GM21825 (cell line): ENCODE measurements at regions not wholly inside any gene's neighbourhood (a gene's known extent, or its start where the extent isn't known, plus 50 kb on each side); places are given as distances from the start of the nearest gene placed in this dataset.
"Not testable (repeated sequence)": the region's sequence is repeated elsewhere in the genome, so short reads cannot be mapped to it uniquely, and the experiment has no call there.

Source experiments
- ATAC-seq: cut with Tn5 transposase; IDR thresholded peaks from one replicate; pipeline ENCODE4 v1.9.1; 2021; ENCODE audit warnings: mild to moderate bottlenecking, moderate library complexity; ENCODE audit not compliant: unreplicated experiment

- ATAC-seq = no peak
These were observed 148.4 kb upstream of the FOXA2 start for GRCh38 chr20:22732751-22733150.

DNA sequence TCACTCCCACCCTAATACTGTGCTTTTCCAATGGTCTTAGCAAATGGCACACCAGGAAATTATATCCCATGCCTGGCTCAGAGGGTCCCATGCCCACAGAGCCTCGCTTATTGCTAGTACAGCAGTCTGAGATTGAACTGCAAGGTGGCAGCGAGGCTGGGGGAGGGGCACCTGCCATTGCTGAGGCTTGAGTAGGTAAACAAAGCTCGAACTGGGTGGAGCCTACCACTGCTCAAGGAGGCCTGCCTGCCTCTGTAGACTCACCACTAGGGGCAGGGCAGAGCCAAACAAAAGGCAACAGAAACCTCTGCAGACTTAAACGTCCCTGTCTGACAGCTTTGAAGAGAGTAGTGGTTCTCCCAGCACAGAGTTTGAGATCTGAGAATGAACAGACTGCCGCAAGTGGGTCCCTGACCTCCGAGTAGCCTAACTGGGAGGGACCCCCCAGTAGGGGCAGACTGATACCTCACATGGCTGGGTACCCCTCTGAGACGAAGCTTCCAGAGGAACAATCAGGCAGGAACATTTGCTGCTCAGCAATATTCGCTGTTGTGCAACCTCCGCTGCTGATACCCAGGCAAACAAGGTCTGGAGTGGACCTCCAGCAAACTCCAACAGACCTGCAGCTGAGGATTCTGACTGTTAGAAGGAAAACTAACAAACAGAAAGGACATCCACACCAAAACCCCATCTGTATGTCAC, 150.7 kb upstream of the FOXA2 start:
- ATAC-seq = not testable (repeated sequence)

DNA sequence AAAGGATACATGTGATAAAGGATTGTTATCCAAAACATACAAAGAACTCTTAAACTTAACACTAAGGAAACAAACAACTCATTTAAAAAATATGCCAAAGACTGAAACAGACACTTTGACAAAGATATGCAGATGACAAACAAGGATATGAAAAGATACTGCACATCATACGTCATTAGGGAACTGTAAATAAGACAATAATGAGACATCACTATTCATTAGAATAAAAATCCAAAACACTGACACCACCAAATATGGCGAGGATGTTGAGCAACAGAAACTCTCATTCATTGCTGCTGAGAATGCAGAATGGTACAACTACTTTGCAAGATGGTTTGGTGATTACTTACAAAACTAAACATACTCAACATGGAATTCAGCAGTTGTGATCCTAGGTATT, 156.5 kb upstream of the FOXA2 start:
- no peak for ATAC-seq

DNA sequence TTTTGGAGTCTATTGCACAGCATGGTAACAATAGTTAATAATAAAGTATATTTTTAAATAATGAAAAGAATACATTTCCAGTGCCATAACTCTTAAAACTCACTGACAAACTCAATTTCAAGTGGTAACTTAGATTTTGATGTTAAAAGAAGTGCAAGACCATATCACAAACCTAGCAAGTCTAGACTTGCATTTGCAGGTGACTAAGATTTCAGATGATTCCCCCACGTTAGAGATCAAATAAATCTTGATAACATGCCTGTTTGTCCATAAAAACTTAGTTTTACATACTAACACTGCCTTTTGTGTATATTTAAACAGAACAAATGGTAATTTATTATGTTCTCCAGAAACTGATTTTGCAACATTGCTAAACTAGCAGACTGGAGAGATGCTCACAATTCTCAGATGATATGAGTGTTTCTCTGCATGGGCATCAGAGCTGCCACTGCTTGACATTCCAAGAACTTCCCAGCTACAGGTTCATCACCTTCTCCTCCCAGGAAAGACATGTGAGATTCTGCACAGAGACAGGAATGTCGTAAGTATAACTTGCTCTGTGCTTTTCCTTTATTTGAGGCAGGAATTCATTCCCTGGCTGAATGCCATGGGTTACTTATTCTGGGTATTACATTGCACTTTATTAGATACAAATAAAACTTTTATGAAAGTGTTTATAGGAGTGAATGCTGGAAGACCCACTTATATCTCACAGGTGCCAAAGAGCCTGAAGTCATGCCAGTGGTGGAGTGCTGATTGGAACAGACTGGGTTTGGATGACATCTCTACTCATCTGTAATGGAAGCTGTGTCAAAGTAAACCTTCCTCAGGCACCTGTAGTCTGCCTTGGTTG, 160.2 kb upstream of the FOXA2 start:
- no peak for ATAC-seq

DNA sequence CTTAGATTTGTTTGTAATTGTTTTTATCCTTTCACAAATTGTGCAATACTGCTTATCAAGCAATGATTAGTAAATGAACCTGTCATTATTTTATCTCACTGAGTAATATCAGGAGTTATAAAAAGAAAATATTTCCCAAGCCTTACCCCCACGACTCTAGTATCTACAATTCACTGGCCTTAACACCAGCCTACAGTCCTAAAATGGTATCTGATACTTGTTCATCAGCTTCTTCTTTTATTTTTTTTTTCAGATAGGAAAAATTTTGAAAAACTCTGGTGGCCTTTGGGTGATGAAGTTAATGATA, 160.8 kb upstream of the FOXA2 start:
- ATAC-seq = no peak

DNA sequence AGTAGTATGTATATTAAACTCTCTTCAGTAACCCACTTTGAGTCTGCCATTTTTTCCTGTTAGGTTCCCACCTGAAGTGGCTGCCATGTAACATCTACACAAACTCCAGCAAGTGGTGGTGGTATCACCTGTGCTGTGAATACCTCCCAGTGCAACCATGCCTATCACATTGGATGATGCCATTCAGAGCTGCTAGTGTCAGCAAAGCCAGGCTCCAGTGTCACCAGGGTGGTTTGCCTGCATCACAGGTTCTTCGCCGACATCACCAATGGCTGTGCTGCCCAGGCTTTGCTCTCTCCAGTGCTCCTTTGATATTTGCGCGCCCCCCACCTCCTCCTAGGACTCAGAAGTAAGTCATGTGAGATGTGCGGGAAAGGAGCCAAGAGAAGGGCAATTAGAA, 162.6 kb upstream of the FOXA2 start:
- ATAC-seq = no peak

- no peak for ATAC-seq
These were observed 168.0 kb upstream of the FOXA2 start for GRCh38 chr20:22752324-22752723.

DNA sequence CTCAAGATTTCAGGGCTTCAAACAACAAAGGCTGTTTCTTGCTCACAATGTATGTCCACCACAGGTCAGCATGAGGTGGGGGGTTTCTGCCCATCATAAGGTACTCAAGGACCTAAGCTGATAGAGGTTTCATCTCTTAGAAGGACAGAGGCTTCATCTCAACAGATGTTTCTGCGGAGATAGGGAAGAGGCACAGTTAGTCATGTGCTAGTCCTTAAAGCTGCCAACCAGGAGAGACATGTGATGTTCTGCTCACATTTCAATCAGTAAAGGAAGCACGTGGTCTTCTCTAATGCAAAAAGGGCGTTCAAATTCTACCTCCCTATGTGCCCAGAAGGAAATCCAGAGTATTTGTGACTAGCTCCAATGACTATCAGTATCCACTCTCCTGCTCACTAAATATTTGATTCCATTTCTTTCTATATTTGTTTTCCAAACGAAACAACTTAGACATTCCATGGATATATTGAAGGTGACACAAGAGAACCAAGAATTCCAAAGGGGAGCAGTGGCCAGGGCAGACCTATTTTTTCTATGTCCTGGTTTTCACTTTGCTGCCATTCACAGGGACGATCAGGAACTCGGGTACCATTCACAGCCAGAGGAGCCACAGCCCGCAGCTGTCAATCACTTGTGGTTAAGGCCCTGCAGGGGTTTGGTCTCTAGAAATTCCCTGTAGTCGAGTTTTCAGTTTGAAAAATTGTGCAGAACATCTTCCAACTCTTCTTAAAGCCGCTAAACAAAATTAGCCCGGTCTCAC, 173.2 kb upstream of the FOXA2 start:
- no peak for ATAC-seq

- ATAC-seq = no peak
These were observed 174.4 kb upstream of the FOXA2 start for GRCh38 chr20:22758815-22759214.

DNA sequence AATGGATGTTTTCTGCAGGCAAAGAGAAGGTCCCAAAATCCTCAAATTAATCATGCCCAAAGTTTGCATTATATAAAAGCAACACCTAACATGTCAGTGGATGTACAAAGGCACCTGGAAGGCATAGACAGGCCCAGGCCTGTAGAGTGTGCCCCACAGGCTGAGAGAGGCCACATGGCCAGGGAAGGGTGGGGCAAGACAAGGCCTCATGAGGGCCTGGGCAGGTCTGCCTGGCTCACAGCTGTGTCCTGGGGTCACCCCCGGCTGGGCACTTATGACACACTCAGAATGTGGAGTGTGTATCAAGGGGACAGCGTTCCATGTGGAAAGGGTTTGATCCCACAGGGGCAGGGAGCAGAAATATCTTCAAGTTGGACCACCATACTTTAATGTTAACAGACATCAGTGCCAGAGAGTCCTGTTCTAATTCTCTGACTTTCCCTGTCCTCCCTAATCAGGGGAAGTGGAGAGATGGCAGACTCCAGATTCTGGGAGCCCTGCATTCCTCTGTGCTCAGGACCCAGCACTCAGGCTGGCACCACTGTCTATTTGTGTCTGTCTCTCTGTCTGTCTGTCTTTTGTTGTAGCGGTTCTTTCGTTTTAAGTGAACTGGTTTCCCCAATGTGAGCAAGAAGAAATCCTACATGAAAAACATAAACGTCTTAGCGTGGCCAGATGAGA, 178.3 kb upstream of the FOXA2 start:
- no peak for ATAC-seq

DNA sequence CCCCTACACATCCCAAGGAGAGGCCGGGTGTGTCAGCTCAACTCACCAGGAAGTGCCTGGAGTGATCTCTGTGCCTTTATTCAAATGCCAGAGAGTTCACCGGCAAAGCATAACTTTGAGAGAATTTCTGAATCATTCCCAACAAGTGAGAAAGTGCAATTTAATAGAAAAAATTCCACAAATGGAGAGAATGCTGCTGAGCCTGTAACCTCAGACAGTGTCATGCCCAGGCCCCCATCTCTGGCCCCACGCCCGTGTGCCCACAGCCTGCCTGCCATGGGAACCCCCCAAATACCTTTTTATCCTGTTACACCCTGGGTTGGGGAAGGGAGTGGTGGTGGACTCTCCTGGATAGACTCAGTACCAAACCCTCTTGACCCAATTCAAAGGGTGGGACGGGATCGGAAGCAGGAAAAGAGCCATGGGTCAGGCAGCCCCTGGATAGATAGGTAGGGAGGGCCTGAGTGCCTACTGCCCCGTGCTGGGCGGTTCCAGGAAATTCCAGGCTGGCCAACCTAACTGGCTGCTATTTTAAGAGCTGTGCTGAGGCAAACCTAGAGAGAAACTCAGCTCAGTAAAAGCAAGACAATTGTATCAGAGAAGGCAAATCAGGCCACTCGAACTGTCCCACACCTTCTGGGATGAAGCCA, 179.0 kb upstream of the FOXA2 start:
- no peak for ATAC-seq

GRCh38 chr20:22768266-22769178, 184.2 kb upstream of the FOXA2 start:
- ATAC-seq = no peak

DNA sequence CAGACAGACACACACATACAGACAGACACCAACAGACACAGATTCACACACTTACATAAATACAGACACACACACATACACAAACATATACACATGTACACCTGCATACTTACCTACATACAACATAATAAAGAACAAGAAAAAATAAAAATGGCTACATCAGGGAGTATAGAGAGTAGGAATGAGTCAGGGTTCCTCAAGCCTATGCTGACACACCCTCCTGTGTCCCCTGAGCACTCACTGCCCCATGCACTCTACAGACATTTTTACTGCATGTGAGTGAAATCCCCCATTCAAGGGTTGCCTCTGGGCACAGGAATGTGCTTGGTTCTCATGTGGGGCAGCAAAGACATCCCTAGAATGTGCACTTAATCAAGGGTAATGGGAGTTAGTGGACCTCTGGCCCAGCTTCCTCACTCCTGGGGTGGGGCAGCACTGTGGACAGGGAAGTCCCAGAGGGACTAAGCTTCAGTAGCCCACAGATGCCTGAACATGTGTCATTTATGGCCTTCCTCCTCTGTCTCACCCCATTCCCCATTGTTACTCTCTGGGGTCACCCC, 185.9 kb upstream of the FOXA2 start:
- ATAC-seq = no peak

DNA sequence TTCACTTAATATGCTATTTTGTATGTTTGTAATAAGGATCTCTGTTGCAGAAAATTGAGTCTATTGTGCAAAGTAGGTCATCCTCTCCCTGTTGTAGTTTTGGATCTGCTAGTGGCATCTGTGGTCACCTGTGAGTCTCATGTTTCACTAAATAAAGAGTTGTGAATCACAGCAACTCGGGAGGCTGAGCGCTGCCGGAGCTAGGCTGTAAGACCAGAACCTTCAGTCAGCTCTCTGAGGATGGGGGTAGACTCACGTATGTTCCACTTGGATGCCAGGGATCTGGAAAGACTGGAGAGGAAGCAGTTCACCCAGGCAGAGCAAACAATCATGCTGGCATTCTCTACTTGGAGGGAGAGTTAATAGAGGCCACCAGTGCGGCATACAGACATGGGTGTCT, 187.3 kb upstream of the FOXA2 start:
- no peak for ATAC-seq

DNA sequence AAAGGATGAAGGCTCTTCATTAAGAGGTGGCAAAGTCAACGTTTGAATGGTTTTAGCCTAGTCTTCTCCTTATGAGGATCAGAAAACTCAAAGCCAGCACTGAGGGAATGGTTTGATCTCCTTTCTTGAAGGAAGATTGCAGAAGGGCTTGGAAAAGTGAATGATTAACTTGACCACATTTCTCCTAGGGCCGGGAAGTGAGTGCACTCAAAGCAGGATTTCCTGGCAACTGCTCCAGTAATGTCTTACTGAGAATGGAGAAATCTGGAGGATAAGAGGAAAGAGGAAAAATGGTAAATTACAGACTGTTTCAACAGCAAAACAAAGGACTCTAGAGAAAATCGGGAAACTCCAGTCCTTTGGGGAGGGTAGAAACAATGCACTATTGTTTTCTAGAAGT, 189.0 kb upstream of the FOXA2 start:
- ATAC-seq = no peak

DNA sequence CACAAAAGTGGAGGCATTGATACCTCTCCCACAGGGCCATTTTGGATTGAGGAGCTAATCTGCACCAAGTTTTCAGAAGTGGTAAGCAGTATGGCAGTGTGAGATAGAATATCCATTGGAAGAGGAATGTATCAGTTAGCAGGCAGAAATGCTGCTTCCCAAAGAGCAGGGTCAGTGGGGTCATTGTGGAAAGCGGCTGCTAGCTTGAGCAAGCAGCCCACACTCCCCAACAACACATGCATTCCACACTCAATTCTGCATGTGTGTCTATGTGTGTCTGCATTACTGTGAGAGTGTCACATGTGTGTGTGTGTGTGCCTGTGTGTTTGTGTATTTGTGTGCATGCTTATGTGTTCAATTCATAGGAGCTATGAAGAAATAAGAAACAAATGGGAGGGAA, 190.9 kb upstream of the FOXA2 start:
- no peak for ATAC-seq

- no peak for ATAC-seq
These were observed 191.3 kb upstream of the FOXA2 start for GRCh38 chr20:22775671-22776139.

DNA sequence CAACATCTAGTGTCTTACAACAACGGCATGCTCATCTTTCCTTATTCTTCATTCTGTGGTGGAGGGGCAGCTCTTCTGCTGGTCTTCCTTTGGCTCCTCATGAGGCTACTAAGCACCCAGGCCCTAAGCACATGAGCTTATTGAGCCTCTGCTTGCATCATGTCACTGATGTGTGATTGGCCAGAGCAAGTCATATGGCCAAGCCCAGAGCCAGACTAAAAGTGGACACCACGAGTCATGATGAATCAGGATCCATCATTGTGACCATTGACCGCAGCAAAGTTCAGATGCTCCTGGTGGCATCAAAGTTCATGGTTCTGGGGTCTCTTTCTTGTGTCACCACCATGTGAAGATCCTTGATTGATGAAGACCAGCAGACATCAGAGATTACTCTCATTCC, 192.0 kb upstream of the FOXA2 start:
- no peak for ATAC-seq

DNA sequence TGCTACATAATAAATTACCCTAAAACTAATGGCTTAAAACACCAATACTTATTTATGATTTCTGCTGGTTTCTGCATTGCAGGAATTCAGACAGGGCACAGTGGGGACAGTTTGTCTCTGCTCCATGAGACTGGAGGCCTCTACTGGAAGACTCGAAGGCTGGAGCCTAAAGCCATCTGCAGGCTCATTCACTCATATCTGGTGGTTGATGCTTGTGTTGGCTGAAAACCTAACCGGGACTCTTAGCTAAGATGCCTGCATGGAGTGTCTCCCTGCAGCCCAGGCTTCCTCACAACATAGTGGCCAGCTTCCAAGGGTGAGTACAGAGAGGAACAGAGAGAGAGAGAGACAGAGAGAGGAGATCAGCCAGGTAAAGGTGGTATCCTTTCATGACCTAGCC, 195.5 kb upstream of the FOXA2 start:
- ATAC-seq = no peak
